GM23338 (cell line): ENCODE measurements at regions not wholly inside any gene's neighbourhood (a gene's known extent, or its start where the extent isn't known, plus 50 kb on each side); places are given as distances from the start of the nearest gene placed in this dataset.

Experiments used
- ATAC-seq: fragments of 200-7000 bp; cut with Tn5 transposase; 3 replicates; pipeline ENCODE4 v1.9.1; 2020
- DNase-seq: peaks from one replicate; pipeline ENCODE4 v3.0.0-alpha.2; 2015; ENCODE audit warnings: low spot score
- H2AFZ ChIP-seq: fragments of 200-600 bp; sonication (generic); 2 replicates; pipeline ENCODE4 v1.8.0; 2016; ENCODE audit warnings: antibody characterized with exemption, mild to moderate bottlenecking, moderate library complexity
- H3F3A ChIP-seq: fragments of 200-600 bp; sonication (generic); replicated peaks from 2 replicates; pipeline ENCODE4 v1.8.0; 2017; ENCODE audit warnings: antibody characterized with exemption, mixed run types, low read depth
- H3K27ac ChIP-seq: fragments of 200-600 bp; sonication (generic); 2 replicates; pipeline ENCODE4 v1.6.1; 2016; ENCODE audit warnings: low read depth
- H3K27me3 ChIP-seq: fragments of 200-600 bp; sonication (generic); 2 replicates; pipeline ENCODE4 v1.8.0; 2016; ENCODE audit warnings: mild to moderate bottlenecking, mixed run types, moderate library complexity; ENCODE audit not compliant: insufficient read depth
- H3K36me3 ChIP-seq: fragments of 200-600 bp; sonication (generic); 2 replicates; pipeline ENCODE4 v1.8.0; 2016; ENCODE audit warnings: mild to moderate bottlenecking; ENCODE audit not compliant: insufficient read depth
- H3K4me1 ChIP-seq: fragments of 200-600 bp; sonication (generic); 2 replicates; pipeline ENCODE4 v1.8.0; 2016; ENCODE audit warnings: mild to moderate bottlenecking, moderate library complexity; ENCODE audit not compliant: insufficient read depth
- H3K4me2 ChIP-seq: fragments of 200-600 bp; sonication (generic); 2 replicates; pipeline ENCODE4 v1.7.1; 2017; ENCODE audit warnings: mixed run types
- H3K4me3 ChIP-seq: fragments of 200-600 bp; sonication (generic); 2 replicates; pipeline ENCODE4 v1.6.1; 2016; ENCODE audit warnings: mixed run types
- H3K79me2 ChIP-seq: fragments of 200-600 bp; sonication (generic); replicated peaks from 2 replicates; pipeline ENCODE4 v1.8.0; 2017; ENCODE audit warnings: mild to moderate bottlenecking; ENCODE audit not compliant: insufficient read depth
- H3K9me2 ChIP-seq: fragments of 200-600 bp; sonication (generic); 2 replicates; pipeline ENCODE4 v1.8.0; 2017; ENCODE audit not compliant: insufficient read depth
- H4K20me1 ChIP-seq: fragments of 200-600 bp; sonication (generic); replicated peaks from 2 replicates; pipeline ENCODE4 v1.8.0; 2017; ENCODE audit warnings: mild to moderate bottlenecking; ENCODE audit not compliant: insufficient read depth
- H3K27ac Mint-ChIP-seq: 2 replicates; pipeline ENCODE4 v1.8.0; 2020; ENCODE audit warnings: inconsistent platforms, mild to moderate bottlenecking, moderate library complexity, mixed read lengths
- H3K27me3 Mint-ChIP-seq: 3 replicates; pipeline ENCODE4 v1.8.0; 2022; ENCODE audit warnings: low read depth, mild to moderate bottlenecking, moderate library complexity, mixed read lengths, inconsistent platforms; ENCODE audit not compliant: insufficient read depth, poor library complexity
- H3K36me3 Mint-ChIP-seq: 3 replicates; pipeline ENCODE4 v1.8.0; 2021; ENCODE audit warnings: low read depth, mild to moderate bottlenecking, inconsistent platforms, moderate library complexity, mixed read lengths
- H3K4me1 Mint-ChIP-seq: 3 replicates; pipeline ENCODE4 v1.8.0; 2020; ENCODE audit warnings: mild to moderate bottlenecking, inconsistent platforms, mixed read lengths
- H3K4me3 Mint-ChIP-seq: 3 replicates; pipeline ENCODE4 v1.8.0; 2021; ENCODE audit warnings: moderate library complexity, mild to moderate bottlenecking, inconsistent platforms, mixed read lengths
- H3K9me3 Mint-ChIP-seq: 3 replicates; pipeline ENCODE4 v1.8.0; 2020; ENCODE audit warnings: moderate library complexity, mild to moderate bottlenecking, inconsistent platforms, mixed read lengths
- CREB1 ChIP-seq: fragments of 250-450 bp; sonication (Bioruptor Pico); IDR thresholded peaks from 2 replicates; pipeline ENCODE4 v1.5.0; 2020; ENCODE audit warnings: low read depth, mild to moderate bottlenecking, moderate library complexity
- CTCF ChIP-seq, 2 experiments: fragments of 200-600 bp in 1 of 2; sonication (generic) in 1 of 2; conservative IDR thresholded peaks; 2 replicates each; pipeline versions ENCODE4 v1.5.1 to v1.6.1; 2016 to 2017; ENCODE audit warnings: antibody characterized with exemption in 2 of 2, low read depth in 2 of 2, mild to moderate bottlenecking in 2 of 2, moderate library complexity in 1 of 2
- ETS1 ChIP-seq: IDR thresholded peaks from 2 replicates; pipeline ENCODE4 v1.6.1; 2016; ENCODE audit warnings: antibody characterized with exemption
- EZH2 ChIP-seq: fragments of 200-600 bp; sonication (generic); IDR thresholded peaks from one replicate; pipeline ENCODE4 v1.8.0; 2017; ENCODE audit warnings: antibody characterized with exemption, mild to moderate bottlenecking, low read depth; ENCODE audit not compliant: unreplicated experiment
- EZH2phosphoT487 ChIP-seq: fragments of 200-600 bp; sonication (generic); IDR thresholded peaks from one replicate; pipeline ENCODE4 v1.8.1; 2018; ENCODE audit warnings: antibody characterized with exemption; ENCODE audit not compliant: unreplicated experiment
- JUNB ChIP-seq: IDR thresholded peaks from one replicate; pipeline ENCODE4 v1.6.1; 2016; ENCODE audit warnings: antibody characterized with exemption; ENCODE audit not compliant: unreplicated experiment
- NANOG ChIP-seq: IDR thresholded peaks from 2 replicates; pipeline ENCODE4 v1.6.1; 2016; ENCODE audit warnings: antibody characterized with exemption, borderline replicate concordance
- POLR2AphosphoS5 ChIP-seq: IDR thresholded peaks from 2 replicates; pipeline ENCODE4 v1.6.1; 2016; ENCODE audit warnings: antibody characterized with exemption, low read depth
- REST ChIP-seq: IDR thresholded peaks from one replicate; pipeline ENCODE4 v1.6.1; 2018; ENCODE audit warnings: antibody characterized with exemption; ENCODE audit not compliant: unreplicated experiment
- STAT1 ChIP-seq: IDR thresholded peaks from one replicate; pipeline ENCODE4 v1.6.1; 2016; ENCODE audit warnings: antibody characterized with exemption; ENCODE audit not compliant: unreplicated experiment
- ZNF114 ChIP-seq: fragments of 250-450 bp; sonication (Bioruptor Pico); IDR thresholded peaks from 2 replicates; pipeline ENCODE4 v1.5.0; 2020; ENCODE audit warnings: mild to moderate bottlenecking, moderate library complexity
- ZNF331 ChIP-seq: fragments of 250-450 bp; sonication (Bioruptor Pico); IDR thresholded peaks from 2 replicates; pipeline ENCODE4 v1.5.0; 2020; ENCODE audit warnings: low read depth, mild to moderate bottlenecking, moderate library complexity
- ZNF462 ChIP-seq: fragments of 250-450 bp; sonication (Bioruptor Pico); IDR thresholded peaks from 2 replicates; pipeline ENCODE4 v1.5.0; 2020; ENCODE audit warnings: mild to moderate bottlenecking, moderate library complexity

- TF ChIP-seq ZNF462 (CRISPR knock-in tag) (no peak), EZH2 (no peak)
Measured at GRCh38 chr1:226482196-226482595, 66.4 kb upstream of the STUM start (continued).

- ATAC-seq (peak; percentile 25; the same call in 1 of the 3 replicates), DNase-seq (no peak)
- H3K27ac Mint-ChIP-seq, result no peak overlapping the region
- TF ChIP-seq NANOG, result no peak
- TF ChIP-seq JUNB, result no peak
- TF ChIP-seq ZNF331 (CRISPR knock-in tag), result no peak
- no peak for TF ChIP-seq EZH2
- TF ChIP-seq POLR2AphosphoS5, result no peak
- no peak for TF ChIP-seq ETS1
- TF ChIP-seq CREB1, result no peak
- no peak for TF ChIP-seq ZNF114 (CRISPR knock-in tag)
- no peak for TF ChIP-seq STAT1
- TF ChIP-seq REST, result no peak
- TF ChIP-seq CTCF (conservative IDR thresholded peaks at IDR 0.05; ENCODE audit: low read depth in 2 of 2), result no peak
- TF ChIP-seq EZH2phosphoT487, result no peak
Measured at GRCh38 chr1:226482975-226483700, 65.4 kb upstream of the STUM start.

More at GRCh38 chr1:226482975-226483700, 65.4 kb upstream of the STUM start:
- Histone ChIP-seq H3K9me2 (no peaks in the 10 kb centered on the region), H3K27ac (no peak overlapping the region), H3K4me3 (no peak overlapping the region), H3K27me3 (no peaks in the 10 kb centered on the region), H2AFZ (no peak overlapping the region), H3K79me2 (no peaks in the 10 kb centered on the region), H4K20me1 (no peaks in the 10 kb centered on the region), H3F3A (no peaks in the 10 kb centered on the region), H3K36me3 (no peaks in the 10 kb centered on the region), H3K4me2 (no peak overlapping the region), H3K4me1 (no peaks in the 10 kb centered on the region)
- Mint-ChIP-seq H3K36me3 (no peaks in the 10 kb centered on the region), H3K9me3 (no peaks in the 10 kb centered on the region), H3K4me1 (no peaks in the 10 kb centered on the region; the same call in 2 of the 3 replicates), H3K4me3 (no peak overlapping the region), H3K27me3 (peaks cover 4% of the 10 kb centered on the region)
